OCI-LY7 (cell line): ENCODE measurements at regions not wholly inside any gene's neighbourhood (a gene's known extent, or its start where the extent isn't known, plus 50 kb on each side); places are given as distances from the start of the nearest gene placed in this dataset.

ENCODE experiments used
- BruUV-seq: library from RNA; stranded (reverse); fragments of 400-500 nt; replicated peaks from 2 replicates; lab custom pipeline; 2021; lab: Mats Ljungman, UMichigan
- CTCF ChIA-PET: fragments of 300-600 bp; sonication (Branson Sonifier 250); formaldehyde crosslinking; loops from one replicate; lab custom pipeline; 2022; ENCODE audit warnings: antibody characterized with exemption; ENCODE audit not compliant: unreplicated experiment; lab: Charles Lee
- POLR2A ChIA-PET: fragments of 300-600 bp; sonication (Branson Sonifier 250); formaldehyde crosslinking; loops from one replicate; lab custom pipeline; 2022; ENCODE audit warnings: antibody characterized with exemption; lab: Charles Lee
- DNase-seq: peaks from one replicate; pipeline ENCODE4 v3.0.0-alpha.2; 2015; ENCODE audit warnings: low spot score
- H2AFZ ChIP-seq: fragments of 200-600 bp; sonication (generic), shearing (Covaris generic); 2 replicates; pipeline ENCODE4 v1.6.1; 2014; ENCODE audit warnings: mild to moderate bottlenecking, antibody characterized with exemption, low read length, moderate library complexity
- H3K27ac ChIP-seq: fragments of 200-600 bp; sonication (generic); 2 replicates; pipeline ENCODE4 v1.5.1; 2014; ENCODE audit warnings: mixed run types, low read depth, mild to moderate bottlenecking, moderate library complexity, low read length, inconsistent platforms; ENCODE audit not compliant: poor library complexity, severe bottlenecking
- H3K36me3 ChIP-seq: fragments of 200-600 bp; sonication (generic); 2 replicates; pipeline ENCODE4 v1.6.1; 2014; ENCODE audit warnings: mild to moderate bottlenecking, antibody characterized with exemption, low read length, moderate library complexity, mixed read lengths; ENCODE audit not compliant: insufficient read depth
- H3K4me1 ChIP-seq: fragments of 200-600 bp; sonication (generic); 2 replicates; pipeline ENCODE4 v1.5.1; 2014; ENCODE audit warnings: mild to moderate bottlenecking, low read length; ENCODE audit not compliant: insufficient read depth, poor library complexity, severe bottlenecking
- H3K4me2 ChIP-seq: fragments of 200-600 bp; sonication (generic); 2 replicates; pipeline ENCODE4 v1.6.1; 2014; ENCODE audit warnings: mild to moderate bottlenecking, low read length
- H3K4me3 ChIP-seq: fragments of 200-600 bp; sonication (generic); 2 replicates; pipeline ENCODE4 v1.5.1; 2014; ENCODE audit warnings: mild to moderate bottlenecking, low read depth, low read length; ENCODE audit not compliant: poor library complexity, severe bottlenecking
- H3K79me2 ChIP-seq: fragments of 200-600 bp; sonication (generic); 2 replicates; pipeline ENCODE4 v1.6.1; 2016; ENCODE audit warnings: low read depth, mild to moderate bottlenecking, low read length, moderate library complexity, mixed read lengths; ENCODE audit not compliant: insufficient read depth
- H3K9me2 ChIP-seq: fragments of 200-600 bp; sonication (generic); 2 replicates; pipeline ENCODE4 v1.6.1; 2016; ENCODE audit warnings: mild to moderate bottlenecking, low read length, mixed read lengths; ENCODE audit not compliant: insufficient read depth
- H3K9me3 ChIP-seq: fragments of 200-600 bp; sonication (generic); 2 replicates; pipeline ENCODE4 v1.6.1; 2014; ENCODE audit warnings: mild to moderate bottlenecking, mixed run types, low read length, mixed read lengths
- H4K20me1 ChIP-seq: fragments of 200-600 bp; sonication (generic); 2 replicates; pipeline ENCODE4 v1.6.1; 2014; ENCODE audit warnings: mild to moderate bottlenecking, antibody characterized with exemption, low read length, moderate library complexity, mixed read lengths; ENCODE audit not compliant: insufficient read depth
- EZH2phosphoT487 ChIP-seq: fragments of 200-600 bp; sonication (generic); IDR thresholded peaks from 2 replicates; pipeline ENCODE4 v1.6.1; 2018; ENCODE audit warnings: low read depth, borderline replicate concordance, mild to moderate bottlenecking, mixed run types, antibody characterized with exemption, low read length, moderate library complexity, mixed read lengths
- intact Hi-C: fragments of 100-400 bp; cut with micrococcal nuclease; formaldehyde crosslinking; loops from one replicate; pipeline ENCODE4 v1.10.0; 2022; ENCODE audit not compliant: unreplicated experiment
- TF ChIP-seq, protein P1 (sequence below): fragments of 200-600 bp; sonication (generic); conservative IDR thresholded peaks from 2 replicates; pipeline ENCODE4 v1.5.1; 2014; ENCODE audit warnings: mild to moderate bottlenecking, antibody characterized with exemption, low read length, moderate library complexity, mixed read lengths

- Histone ChIP-seq H3K4me1 (no peaks in the 10 kb centered on the region), H4K20me1 (no peaks in the 10 kb centered on the region), H3K9me3 (no peaks in the 10 kb centered on the region), H3K4me2 (no peak overlapping the region), H3K9me2 (no peaks in the 10 kb centered on the region), H2AFZ (no peak overlapping the region), H3K36me3 (no peaks in the 10 kb centered on the region), H3K79me2 (no peaks in the 10 kb centered on the region), H3K4me3 (no peak overlapping the region), H3K27ac (no peak overlapping the region)
- intact Hi-C loops, result loop anchor here (10.0 kb wide), 1 partner anchor 395 kb away; no protein-coding TSS in a partner anchor
- ChIA-PET POLR2A (interaction anchor here (0.6 to 1.0 kb wide), 3 partner anchors 8 to 515 kb away, joined by 3 to 4 read pairs (median 3); no protein-coding TSS in a partner anchor), CTCF (no interaction called here)
- no peak for DNase-seq
- TF ChIP-seq, protein P1, sequence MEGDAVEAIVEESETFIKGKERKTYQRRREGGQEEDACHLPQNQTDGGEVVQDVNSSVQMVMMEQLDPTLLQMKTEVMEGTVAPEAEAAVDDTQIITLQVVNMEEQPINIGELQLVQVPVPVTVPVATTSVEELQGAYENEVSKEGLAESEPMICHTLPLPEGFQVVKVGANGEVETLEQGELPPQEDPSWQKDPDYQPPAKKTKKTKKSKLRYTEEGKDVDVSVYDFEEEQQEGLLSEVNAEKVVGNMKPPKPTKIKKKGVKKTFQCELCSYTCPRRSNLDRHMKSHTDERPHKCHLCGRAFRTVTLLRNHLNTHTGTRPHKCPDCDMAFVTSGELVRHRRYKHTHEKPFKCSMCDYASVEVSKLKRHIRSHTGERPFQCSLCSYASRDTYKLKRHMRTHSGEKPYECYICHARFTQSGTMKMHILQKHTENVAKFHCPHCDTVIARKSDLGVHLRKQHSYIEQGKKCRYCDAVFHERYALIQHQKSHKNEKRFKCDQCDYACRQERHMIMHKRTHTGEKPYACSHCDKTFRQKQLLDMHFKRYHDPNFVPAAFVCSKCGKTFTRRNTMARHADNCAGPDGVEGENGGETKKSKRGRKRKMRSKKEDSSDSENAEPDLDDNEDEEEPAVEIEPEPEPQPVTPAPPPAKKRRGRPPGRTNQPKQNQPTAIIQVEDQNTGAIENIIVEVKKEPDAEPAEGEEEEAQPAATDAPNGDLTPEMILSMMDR, result no peak
- TF ChIP-seq EZH2phosphoT487, result no peak
- no TSS peak for BruUV-seq
These were observed 337.7 kb upstream of the CHAC2 start for GRCh38 chr2:53429901-53430300.

DNA sequence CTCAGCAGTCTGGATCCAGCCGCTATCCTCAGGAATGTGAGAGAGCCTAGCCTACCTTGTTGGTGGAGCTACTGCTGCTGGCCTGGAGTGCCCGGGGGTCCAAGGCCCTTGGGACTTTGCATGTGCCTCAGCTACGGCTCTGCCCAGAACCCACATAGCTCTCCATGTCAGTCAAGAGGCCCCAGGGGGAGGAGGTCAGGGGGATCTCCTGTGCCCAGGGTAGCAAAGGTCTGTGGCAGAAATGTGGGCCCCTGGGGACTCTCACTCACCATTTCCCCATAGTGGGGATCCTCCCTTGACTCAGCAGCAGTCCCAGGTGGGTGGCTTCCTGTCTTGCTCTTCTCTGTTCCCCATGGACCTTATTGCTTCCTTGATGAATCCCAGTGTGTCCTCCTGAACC is 342.7 kb upstream of the CHAC2 start:
- Histone ChIP-seq H3K9me2 (no peaks in the 10 kb centered on the region), H4K20me1 (no peaks in the 10 kb centered on the region), H2AFZ (no peak overlapping the region), H3K79me2 (no peaks in the 10 kb centered on the region), H3K27ac (no peak overlapping the region), H3K4me2 (no peak overlapping the region), H3K9me3 (no peaks in the 10 kb centered on the region), H3K4me3 (no peak overlapping the region), H3K4me1 (no peaks in the 10 kb centered on the region), H3K36me3 (no peaks in the 10 kb centered on the region)
- CTCF ChIA-PET, result no interaction called here
- DNase-seq, result no peak
- POLR2A ChIA-PET, result interaction anchor here (0.9 kb wide), 1 partner anchor 1936 kb away, joined by 3 read pairs; no protein-coding TSS in a partner anchor
- intact Hi-C loops, result loop anchor here (10.0 kb wide), 1 partner anchor 400 kb away; no protein-coding TSS in a partner anchor
- TF ChIP-seq, protein P1, result no peak
- no peak for TF ChIP-seq EZH2phosphoT487
- BruUV-seq, result no TSS peak

DNA sequence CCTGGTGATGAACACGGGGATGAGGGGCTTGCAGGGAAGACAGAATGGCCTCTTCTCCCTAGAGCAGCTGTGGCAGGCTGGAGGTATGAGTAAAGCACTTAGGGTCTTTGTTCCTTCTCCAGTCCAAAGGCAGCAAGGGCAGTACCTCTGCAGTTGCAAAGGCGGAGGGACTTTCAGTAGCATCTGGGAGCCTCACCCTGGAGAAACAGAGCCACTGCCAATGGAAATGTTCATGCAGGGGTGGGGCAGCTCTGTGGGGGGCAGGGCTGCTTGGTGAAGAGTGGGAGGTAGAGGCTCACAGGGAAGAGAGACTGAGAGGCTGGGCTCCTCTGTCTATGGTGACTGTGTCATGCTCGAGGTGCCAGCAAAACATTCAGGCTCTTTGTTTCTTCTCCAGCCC is 344.1 kb upstream of the CHAC2 start:
- Histone ChIP-seq H3K9me3 (no peaks in the 10 kb centered on the region), H3K36me3 (no peaks in the 10 kb centered on the region), H3K4me1 (no peaks in the 10 kb centered on the region), H4K20me1 (no peaks in the 10 kb centered on the region), H3K79me2 (no peaks in the 10 kb centered on the region), H2AFZ (peak overlapping the region; percentile 40; the same call in 1 of the 2 replicates), H3K4me2 (no peak overlapping the region), H3K9me2 (no peaks in the 10 kb centered on the region), H3K27ac (no peak overlapping the region), H3K4me3 (no peak overlapping the region)
- no TSS peak for BruUV-seq
- ChIA-PET CTCF (no interaction called here), POLR2A (interaction anchor here (0.7 to 1.0 kb wide), 3 partner anchors 12 to 721 kb away, joined by 3 to 4 read pairs (median 3); no protein-coding TSS in a partner anchor)
- no peak for DNase-seq
- intact Hi-C loops, result loop anchor here (2.0 to 10.0 kb wide), 2 partner anchors 401 to 1281 kb away; no protein-coding TSS in a partner anchor
- no peak for TF ChIP-seq EZH2phosphoT487
- TF ChIP-seq, protein P1, result no peak
